ENCODE measurements at regions not wholly inside any gene's neighbourhood (a gene's known extent, or its start where the extent isn't known, plus 50 kb on each side); places are given as distances from the start of the nearest gene placed in this dataset.

- CTCF ChIA-PET, result no interaction called here
- DNase-seq (ENCODE audit: extremely low spot score), result no peak
- TF ChIP-seq SP1 (IDR thresholded peaks at IDR 0.05), result no peak
- no peak for TF ChIP-seq FOXM1 (IDR thresholded peaks at IDR 0.05; ENCODE audit: borderline replicate concordance)
- TF ChIP-seq LEF1 (IDR thresholded peaks at IDR 0.05; ENCODE audit: borderline replicate concordance), result no peak
- TF ChIP-seq ELF4 (IDR thresholded peaks at IDR 0.05), result no peak
- no peak for TF ChIP-seq FOXA1 (IDR thresholded peaks at IDR 0.05)
- TF ChIP-seq PKNOX1 (IDR thresholded peaks at IDR 0.05), result no peak
- TF ChIP-seq BHLHE40 (IDR thresholded peaks at IDR 0.05; ENCODE audit: borderline replicate concordance), result no peak
- TF ChIP-seq TARDBP (IDR thresholded peaks at IDR 0.05), result no peak
- no peak for TF ChIP-seq ARNT (IDR thresholded peaks at IDR 0.05)
- no peak for TF ChIP-seq HDGF (IDR thresholded peaks at IDR 0.05; ENCODE audit: borderline replicate concordance)
- no peak for TF ChIP-seq NFRKB (IDR thresholded peaks at IDR 0.05)
- TF ChIP-seq SUZ12 (IDR thresholded peaks at IDR 0.05), result no peak
- TF ChIP-seq CTBP1 (IDR thresholded peaks at IDR 0.05; ENCODE audit: borderline replicate concordance), result no peak
- POLR2A ChIA-PET, result no interaction called here
These were observed 430.1 kb upstream of the DAB2 start for GRCh38 chr5:39854771-39855410.

- ChIA-PET CTCF (no interaction called here), POLR2A (no interaction called here)
- no peak for DNase-seq (ENCODE audit: extremely low spot score)
- no peak for TF ChIP-seq HDGF (IDR thresholded peaks at IDR 0.05; ENCODE audit: borderline replicate concordance)
- no peak for TF ChIP-seq PKNOX1 (IDR thresholded peaks at IDR 0.05)
- TF ChIP-seq ZNF384 (IDR thresholded peaks at IDR 0.05), result no peak
- no peak for TF ChIP-seq CTBP1 (IDR thresholded peaks at IDR 0.05; ENCODE audit: borderline replicate concordance)
- no peak for TF ChIP-seq L3MBTL2 (conservative IDR thresholded peaks at IDR 0.05)
- TF ChIP-seq SUZ12 (IDR thresholded peaks at IDR 0.05), result no peak
- no peak for TF ChIP-seq ELF4 (IDR thresholded peaks at IDR 0.05)
- TF ChIP-seq FOXM1 (IDR thresholded peaks at IDR 0.05; ENCODE audit: borderline replicate concordance), result no peak
- no peak for TF ChIP-seq LEF1 (IDR thresholded peaks at IDR 0.05; ENCODE audit: borderline replicate concordance)
- no peak for TF ChIP-seq TARDBP (IDR thresholded peaks at IDR 0.05)
- TF ChIP-seq FOXK2 (IDR thresholded peaks at IDR 0.05), result no peak
- TF ChIP-seq ARNT (IDR thresholded peaks at IDR 0.05), result no peak
These were observed 425.5 kb upstream of the DAB2 start for GRCh38 chr5:39850291-39850690.

GRCh38 chr5:39846144-39846543 is 421.4 kb upstream of the DAB2 start:
- ChIA-PET CTCF (no interaction called here), POLR2A (no interaction called here)
- no peak for DNase-seq (ENCODE audit: extremely low spot score)
- TF ChIP-seq FOXM1 (IDR thresholded peaks at IDR 0.05; ENCODE audit: borderline replicate concordance) (no peak), SUZ12 (IDR thresholded peaks at IDR 0.05) (no peak), FOXA1 (IDR thresholded peaks at IDR 0.05) (no peak), CTBP1 (IDR thresholded peaks at IDR 0.05; ENCODE audit: borderline replicate concordance) (no peak), HDGF (IDR thresholded peaks at IDR 0.05; ENCODE audit: borderline replicate concordance) (no peak), LEF1 (IDR thresholded peaks at IDR 0.05; ENCODE audit: borderline replicate concordance) (no peak), L3MBTL2 (conservative IDR thresholded peaks at IDR 0.05) (no peak), FOXK2 (IDR thresholded peaks at IDR 0.05) (no peak), SP1 (IDR thresholded peaks at IDR 0.05) (no peak), ELF4 (IDR thresholded peaks at IDR 0.05) (no peak), TARDBP (IDR thresholded peaks at IDR 0.05) (no peak)

GRCh38 chr5:39843767-39844166 is 419.0 kb upstream of the DAB2 start:
- TF ChIP-seq ELF4 (IDR thresholded peaks at IDR 0.05), result no peak
- no peak for TF ChIP-seq CTBP1 (IDR thresholded peaks at IDR 0.05; ENCODE audit: borderline replicate concordance)
- no peak for TF ChIP-seq ARNT (IDR thresholded peaks at IDR 0.05)
- TF ChIP-seq SUZ12 (IDR thresholded peaks at IDR 0.05), result no peak
- TF ChIP-seq PKNOX1 (IDR thresholded peaks at IDR 0.05), result no peak
- TF ChIP-seq SP1 (IDR thresholded peaks at IDR 0.05), result no peak
- DNase-seq (ENCODE audit: extremely low spot score), result no peak
- ChIA-PET CTCF (no interaction called here), POLR2A (no interaction called here)

GRCh38 chr5:39835371-39835770 is 410.6 kb upstream of the DAB2 start:
- ChIA-PET POLR2A (no interaction called here), CTCF (no interaction called here)
- DNase-seq (ENCODE audit: extremely low spot score), result no peak
- TF ChIP-seq PKNOX1 (IDR thresholded peaks at IDR 0.05), result no peak
- TF ChIP-seq FOXM1 (IDR thresholded peaks at IDR 0.05; ENCODE audit: borderline replicate concordance), result no peak
- TF ChIP-seq NFRKB (IDR thresholded peaks at IDR 0.05), result no peak
- TF ChIP-seq FOXA1 (IDR thresholded peaks at IDR 0.05), result no peak
- no peak for TF ChIP-seq SP1 (IDR thresholded peaks at IDR 0.05)
- TF ChIP-seq FOXK2 (IDR thresholded peaks at IDR 0.05), result no peak
- no peak for TF ChIP-seq ZNF384 (IDR thresholded peaks at IDR 0.05)
- TF ChIP-seq HDGF (IDR thresholded peaks at IDR 0.05; ENCODE audit: borderline replicate concordance), result no peak
- TF ChIP-seq CTBP1 (IDR thresholded peaks at IDR 0.05; ENCODE audit: borderline replicate concordance), result no peak
- TF ChIP-seq BHLHE40 (IDR thresholded peaks at IDR 0.05; ENCODE audit: borderline replicate concordance), result no peak
- TF ChIP-seq ELF4 (IDR thresholded peaks at IDR 0.05), result no peak
- TF ChIP-seq LEF1 (IDR thresholded peaks at IDR 0.05; ENCODE audit: borderline replicate concordance), result no peak

- DNase-seq (ENCODE audit: extremely low spot score), result no peak
- ChIA-PET POLR2A (no interaction called here), CTCF (no interaction called here)
- TF ChIP-seq LEF1 (IDR thresholded peaks at IDR 0.05; ENCODE audit: borderline replicate concordance) (no peak), HDGF (IDR thresholded peaks at IDR 0.05; ENCODE audit: borderline replicate concordance) (no peak), BHLHE40 (IDR thresholded peaks at IDR 0.05; ENCODE audit: borderline replicate concordance) (no peak), CTBP1 (IDR thresholded peaks at IDR 0.05; ENCODE audit: borderline replicate concordance) (no peak), FOXM1 (IDR thresholded peaks at IDR 0.05; ENCODE audit: borderline replicate concordance) (no peak), FOXA1 (IDR thresholded peaks at IDR 0.05) (no peak), NFRKB (IDR thresholded peaks at IDR 0.05) (no peak), ZNF384 (IDR thresholded peaks at IDR 0.05) (no peak), SUZ12 (IDR thresholded peaks at IDR 0.05) (no peak), SP1 (IDR thresholded peaks at IDR 0.05) (no peak), TARDBP (IDR thresholded peaks at IDR 0.05) (no peak), FOXK2 (IDR thresholded peaks at IDR 0.05) (no peak), PKNOX1 (IDR thresholded peaks at IDR 0.05) (no peak), L3MBTL2 (conservative IDR thresholded peaks at IDR 0.05) (no peak), ELF4 (IDR thresholded peaks at IDR 0.05) (no peak), ARNT (IDR thresholded peaks at IDR 0.05) (no peak)
These were observed 404.7 kb upstream of the DAB2 start for GRCh38 chr5:39829441-39829840.
